Upper lobe of left lung (tissue), 6 donors: ENCODE measurements at regions not wholly inside any gene's neighbourhood (a gene's known extent, or its start where the extent isn't known, plus 50 kb on each side); places are given as distances from the start of the nearest gene placed in this dataset.
"Not testable (repeated sequence)": the region's sequence is repeated elsewhere in the genome, so short reads cannot be mapped to it uniquely, and the experiment has no call there.

Experiments used
- ATAC-seq, 2 donors: fragments of 200-7000 bp; cut with Tn5 transposase; one replicate each; pipeline ENCODE4 v1.9.1; 2022; ENCODE audit warnings: mild to moderate bottlenecking in 2 of 2, moderate library complexity in 2 of 2; ENCODE audit not compliant: low FRiP score in 2 of 2
- DNase-seq, 2 donors: peaks; one replicate each; pipeline ENCODE4 v3.0.0-alpha.2; 2019 to 2020
- H3K27ac ChIP-seq, 4 donors: fragments of 200-600 bp; sonication (generic); one replicate each; pipeline ENCODE4 v1.5.1; 2016 to 2019
- H3K27me3 ChIP-seq, 4 donors: fragments of 200-600 bp; sonication (generic); one replicate each; pipeline ENCODE4 v1.5.1; 2017 to 2019
- H3K36me3 ChIP-seq, 4 donors: fragments of 200-600 bp; sonication (generic); one replicate each; pipeline ENCODE4 v1.5.1; 2016 to 2019
- H3K4me1 ChIP-seq, 4 donors: fragments of 200-600 bp; sonication (generic); one replicate each; pipeline ENCODE4 v1.5.1; 2018 to 2019
- H3K4me3 ChIP-seq, 4 donors: fragments of 200-600 bp; sonication (generic); one replicate each; pipeline ENCODE4 v1.5.1; 2017 to 2019; ENCODE audit warnings: mild to moderate bottlenecking in 2 of 4, moderate library complexity in 1 of 4
- H3K9me3 ChIP-seq, 4 donors: fragments of 200-600 bp; sonication (generic); one replicate each; pipeline ENCODE4 v1.5.1; 2018 to 2019
- EP300 ChIP-seq, 4 donors: sonication (generic); formaldehyde crosslinking; IDR thresholded peaks; one replicate each; pipeline ENCODE4 v1.5.1; 2017; ENCODE audit warnings: antibody characterized with exemption in 4 of 4, control low read depth in 2 of 4
- POLR2A ChIP-seq, 4 donors: fragments of 450-650 bp; IDR thresholded peaks; one replicate each; pipeline ENCODE4 v1.5.1; 2016 to 2017; ENCODE audit warnings: antibody characterized with exemption in 4 of 4, mild to moderate bottlenecking in 2 of 4
- POLR2AphosphoS5 ChIP-seq, 2 donors: sonication (generic); formaldehyde crosslinking; IDR thresholded peaks; one replicate each; pipeline ENCODE4 v1.5.1; 2017; ENCODE audit warnings: antibody characterized with exemption in 2 of 2
- whole genome bisulfite sequencing, 2 donors: methylation state at CpG; one replicate each; pipeline ENCODE4 v1.1.5; 2017 to 2018; 5-methylcytosine and 5-hydroxymethylcytosine counted together
- TF ChIP-seq, protein P1 (sequence below), 6 experiments: fragments of 450-650 bp in 4 of 6; fragments of 200-600 bp in 2 of 6; sonication (generic) in 2 of 6; IDR thresholded peaks; one replicate each; pipeline ENCODE4 v1.5.1; 2016 to 2019; ENCODE audit warnings: antibody characterized with exemption in 6 of 6
- donor health status: DM: no; HTN: no; CAD: no; lungs with moderate emphysema.
- donor health status: DM: no; HTN: yes; CAD: no; lungs with severe emphysema.

DNA sequence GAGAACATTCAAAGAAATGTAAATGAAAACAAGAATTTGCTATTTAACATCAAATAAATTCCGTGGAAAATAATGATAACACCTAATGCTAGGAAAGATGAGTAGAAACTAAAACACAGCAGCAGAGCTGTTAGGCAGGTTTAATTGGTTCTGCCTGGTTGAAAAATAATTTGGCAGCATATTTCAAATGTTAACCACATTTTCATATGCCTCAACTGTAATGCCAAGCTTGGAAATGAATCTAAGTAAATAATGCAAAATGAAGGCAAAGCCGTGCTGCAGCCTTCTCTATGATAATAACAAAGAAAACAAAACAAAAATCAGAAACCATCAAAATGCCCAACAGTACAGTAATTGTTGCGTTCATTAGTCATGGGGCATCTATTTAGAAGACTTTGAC lies 79.9 kb upstream of the MSX2 start:
- H3K36me3 ChIP-seq, result no peaks in the 10 kb centered on the region
- H3K9me3 ChIP-seq, result peaks cover 0 to 4% (median 0%) of the 10 kb centered on the region in 4 donors
- WGBS, 2 donors, result 83 to 84% methylated on average over 3 of the region's 3 CpGs
- H3K27me3 ChIP-seq, result no peaks in the 10 kb centered on the region
- H3K4me3 ChIP-seq, result no peak overlapping the region
- no peaks in the 10 kb centered on the region for H3K4me1 ChIP-seq
- H3K27ac ChIP-seq, result no peak overlapping the region
- ATAC-seq (no peak), DNase-seq (no peak)
- TF ChIP-seq POLR2AphosphoS5 (IDR thresholded peaks at IDR 0.05) (no peak), POLR2A (IDR thresholded peaks at IDR 0.05) (no peak), EP300 (IDR thresholded peaks at IDR 0.05) (no peak)
- TF ChIP-seq, protein P1, sequence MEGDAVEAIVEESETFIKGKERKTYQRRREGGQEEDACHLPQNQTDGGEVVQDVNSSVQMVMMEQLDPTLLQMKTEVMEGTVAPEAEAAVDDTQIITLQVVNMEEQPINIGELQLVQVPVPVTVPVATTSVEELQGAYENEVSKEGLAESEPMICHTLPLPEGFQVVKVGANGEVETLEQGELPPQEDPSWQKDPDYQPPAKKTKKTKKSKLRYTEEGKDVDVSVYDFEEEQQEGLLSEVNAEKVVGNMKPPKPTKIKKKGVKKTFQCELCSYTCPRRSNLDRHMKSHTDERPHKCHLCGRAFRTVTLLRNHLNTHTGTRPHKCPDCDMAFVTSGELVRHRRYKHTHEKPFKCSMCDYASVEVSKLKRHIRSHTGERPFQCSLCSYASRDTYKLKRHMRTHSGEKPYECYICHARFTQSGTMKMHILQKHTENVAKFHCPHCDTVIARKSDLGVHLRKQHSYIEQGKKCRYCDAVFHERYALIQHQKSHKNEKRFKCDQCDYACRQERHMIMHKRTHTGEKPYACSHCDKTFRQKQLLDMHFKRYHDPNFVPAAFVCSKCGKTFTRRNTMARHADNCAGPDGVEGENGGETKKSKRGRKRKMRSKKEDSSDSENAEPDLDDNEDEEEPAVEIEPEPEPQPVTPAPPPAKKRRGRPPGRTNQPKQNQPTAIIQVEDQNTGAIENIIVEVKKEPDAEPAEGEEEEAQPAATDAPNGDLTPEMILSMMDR (IDR thresholded peaks at IDR 0.05), result no peak

DNA sequence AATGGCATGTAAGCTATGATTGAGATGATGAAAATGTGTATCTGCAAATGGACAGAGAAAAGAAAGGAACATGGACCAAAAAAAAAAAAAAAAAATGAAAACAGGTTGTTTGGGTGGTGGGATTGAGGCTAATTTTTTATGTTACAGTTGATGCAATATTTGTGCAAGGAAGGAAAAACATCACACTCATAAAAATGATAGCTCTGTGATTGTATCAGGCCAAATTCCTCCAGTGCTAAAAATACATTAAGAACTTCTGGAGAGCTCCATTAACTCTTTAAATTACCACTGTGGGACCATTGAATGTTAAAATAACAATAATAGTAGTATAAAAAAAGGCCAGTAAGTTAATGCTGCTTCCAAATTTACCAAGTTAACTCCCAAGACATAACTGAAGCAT lies 79.5 kb upstream of the MSX2 start:
- Histone ChIP-seq H3K27ac (no peak overlapping the region), H3K36me3 (no peaks in the 10 kb centered on the region), H3K4me3 (no peak overlapping the region), H3K9me3 (peaks cover 0 to 4% (median 0%) of the 10 kb centered on the region in 4 donors), H3K4me1 (no peaks in the 10 kb centered on the region), H3K27me3 (no peaks in the 10 kb centered on the region)
- DNase-seq (no peak), ATAC-seq (no peak)
- no peak for TF ChIP-seq POLR2AphosphoS5 (IDR thresholded peaks at IDR 0.05)
- TF ChIP-seq, protein P1 (IDR thresholded peaks at IDR 0.05), result no peak

DNA sequence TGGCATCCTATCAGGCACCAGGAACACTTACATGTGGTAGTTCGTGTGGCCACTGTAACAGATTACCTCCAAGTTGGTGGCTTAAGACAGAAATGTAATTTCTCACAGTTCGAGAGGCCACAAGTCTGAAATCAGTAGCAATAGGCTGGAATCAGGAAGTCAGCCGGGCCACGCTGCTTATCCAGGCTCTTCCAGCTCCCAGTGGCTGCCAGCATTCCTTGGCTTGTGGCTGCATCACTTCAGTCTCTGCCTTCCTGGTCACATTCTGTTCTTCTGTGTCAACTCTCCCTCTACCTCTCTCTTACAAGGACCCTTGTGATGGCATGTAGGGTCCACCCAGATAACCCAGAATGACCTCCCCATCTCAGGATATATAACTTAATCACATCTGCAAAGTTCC lies 78.7 kb upstream of the MSX2 start:
- H3K9me3 ChIP-seq, result peaks cover 0 to 4% (median 0%) of the 10 kb centered on the region in 4 donors
- WGBS, 2 donors, result 86 to 96% methylated on average over 4 of the region's 4 CpGs

DNA sequence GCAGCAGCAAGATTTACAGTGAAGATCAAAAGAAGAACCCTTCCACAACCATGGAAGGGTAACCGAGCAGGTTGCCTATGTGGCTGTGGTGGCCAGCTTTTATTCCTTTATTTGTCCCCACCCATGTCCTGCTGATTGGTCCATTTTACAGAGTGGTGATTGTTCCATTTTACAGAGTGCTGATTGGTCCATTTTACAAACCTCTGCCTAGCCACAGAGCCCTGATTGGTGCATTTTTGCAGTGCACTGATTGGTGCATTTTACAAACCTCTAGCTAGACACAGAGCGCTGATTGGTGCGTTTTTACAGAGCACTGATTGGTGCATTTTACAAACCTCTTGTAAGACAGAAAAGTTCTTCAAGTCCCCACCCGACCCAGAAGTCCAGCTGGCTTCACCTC lies 75.8 kb upstream of the MSX2 start:
- not testable (repeated sequence) for H3K9me3 ChIP-seq, H3K27me3 ChIP-seq, H3K27ac ChIP-seq, H3K4me1 ChIP-seq, ATAC-seq, DNase-seq, H3K36me3 ChIP-seq, H3K4me3 ChIP-seq
- WGBS, 2 donors, result 79 to 82% methylated on average over 4 of the region's 4 CpGs

More for the DNA sequence above, 78.7 kb upstream of the MSX2 start:
- ATAC-seq (no peak), DNase-seq (no peak)
- H3K27ac ChIP-seq, result no peak overlapping the region
- no peaks in the 10 kb centered on the region for H3K4me1 ChIP-seq
- H3K4me3 ChIP-seq, result no peak overlapping the region
- no peaks in the 10 kb centered on the region for H3K36me3 ChIP-seq
- TF ChIP-seq, protein P1 (IDR thresholded peaks at IDR 0.05), result no peak
- TF ChIP-seq EP300 (IDR thresholded peaks at IDR 0.05) (no peak), POLR2A (IDR thresholded peaks at IDR 0.05) (no peak), POLR2AphosphoS5 (IDR thresholded peaks at IDR 0.05) (no peak)
- H3K27me3 ChIP-seq, result no peaks in the 10 kb centered on the region

DNA sequence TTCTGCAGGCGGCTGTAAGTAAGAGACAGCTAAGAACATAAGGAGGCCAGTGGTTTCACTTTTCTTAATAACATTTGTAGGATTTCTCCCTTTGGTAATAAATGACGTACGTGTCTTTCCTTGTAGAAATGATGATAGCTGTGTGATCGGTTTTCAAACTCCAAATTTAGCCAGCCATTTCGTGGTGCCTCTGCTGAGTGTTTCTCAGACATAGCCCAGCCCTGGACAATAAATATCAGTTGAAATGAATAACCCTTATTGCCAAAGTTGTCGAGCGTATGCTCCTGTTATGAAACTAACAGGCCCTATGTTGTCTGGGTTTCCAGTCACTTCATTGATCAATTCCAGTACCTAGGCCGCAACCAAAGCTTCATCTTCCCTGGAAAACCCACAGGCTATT lies 75.0 kb upstream of the MSX2 start:
- H3K27ac ChIP-seq, result no peak overlapping the region
- no peak overlapping the region for H3K4me3 ChIP-seq
- TF ChIP-seq, protein P1 (IDR thresholded peaks at IDR 0.05), result no peak
- TF ChIP-seq POLR2AphosphoS5 (IDR thresholded peaks at IDR 0.05), result no peak
- no peak for TF ChIP-seq POLR2A (IDR thresholded peaks at IDR 0.05)
- TF ChIP-seq EP300 (IDR thresholded peaks at IDR 0.05), result no peak
- no peaks in the 10 kb centered on the region for H3K4me1 ChIP-seq
- ATAC-seq, result no peak
- 80 to 82% methylated on average over 8 of the region's 8 CpGs for WGBS, 2 donors
- no peaks in the 10 kb centered on the region for H3K36me3 ChIP-seq
- no peaks in the 10 kb centered on the region for H3K27me3 ChIP-seq
- DNase-seq, result no peak
- peaks cover 0 to 4% (median 0%) of the 10 kb centered on the region in 4 donors for H3K9me3 ChIP-seq
